ENCODE measurements at regions not wholly inside any gene's neighbourhood (a gene's known extent, or its start where the extent isn't known, plus 50 kb on each side); places are given as distances from the start of the nearest gene placed in this dataset.

GRCh38 chr4:152156442-152156841 is 379.4 kb downstream of the FBXW7 start:
- peaks cover 0 to 2% (median 0%) of the 10 kb centered on the region in 5 experiments for H3K27me3 ChIP-seq (replicated peaks in 2 of 5; ENCODE audit: control insufficient read depth in 4 of 5, insufficient read depth in 5 of 5, low read length in 4 of 5)
- POLR2A ChIA-PET = no interaction called here
- WGBS (ENCODE audit: insufficient coverage) = 97% methylated on average over 6 of the region's 6 CpGs

DNA sequence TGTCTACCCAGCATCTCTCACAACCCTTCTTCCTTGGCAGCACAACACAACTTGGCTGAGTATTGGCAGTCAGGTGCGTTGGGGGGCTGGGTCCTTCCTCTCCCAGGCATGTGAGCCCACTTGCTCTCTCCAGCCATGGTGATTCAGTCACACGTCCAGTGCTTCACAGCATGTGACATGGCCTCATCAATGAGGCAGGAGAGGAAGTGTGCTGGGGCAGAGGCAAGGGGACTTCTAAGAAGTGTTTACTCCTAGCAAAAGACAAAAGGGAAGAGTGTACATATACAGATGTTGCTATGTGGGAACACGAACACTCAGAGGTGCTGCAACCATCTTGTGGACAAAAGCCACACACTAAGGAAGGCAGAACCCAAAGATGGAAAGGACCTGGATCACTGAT is 380.8 kb downstream of the FBXW7 start:
- WGBS (ENCODE audit: insufficient coverage) = 81% methylated on average over 3 of the region's 3 CpGs
- Histone ChIP-seq H3K4me3 (ENCODE audit: control insufficient read depth in 1 of 7, extremely low read depth in 1 of 7, insufficient read depth in 4 of 7, low read depth in 2 of 7, low read length in 6 of 7) (no peak overlapping the region), H3K27me3 (replicated peaks in 2 of 5; ENCODE audit: control insufficient read depth in 4 of 5, insufficient read depth in 5 of 5, low read length in 4 of 5) (peaks cover 0 to 3% (median 0%) of the 10 kb centered on the region in 5 experiments), H3K27ac (ENCODE audit: insufficient read depth in 1 of 2, low read depth in 1 of 2, low read length in 2 of 2, poor library complexity in 1 of 2, severe bottlenecking in 2 of 2) (no peak overlapping the region), H3K9me3 (ENCODE audit: control extremely low read depth in 1 of 5, control insufficient read depth in 4 of 5, insufficient read depth in 2 of 5, low read depth in 1 of 5, low read length in 4 of 5) (no peaks in the 10 kb centered on the region), H3K4me1 (ENCODE audit: control extremely low read depth in 1 of 4, control insufficient read depth in 4 of 4, insufficient read depth in 4 of 4, low read length in 3 of 4) (no peaks in the 10 kb centered on the region), H3K36me3 (ENCODE audit: control insufficient read depth in 4 of 4, insufficient read depth in 4 of 4, low read length in 3 of 4) (no peaks in the 10 kb centered on the region)
- POLR2A ChIA-PET = interaction anchor here (0.6 kb wide), 1 partner anchor 28 kb away, joined by 3 read pairs; no protein-coding TSS in a partner anchor
- no peak for DNase-seq
- CTCF ChIA-PET = no interaction called here

More at GRCh38 chr4:152156442-152156841, 379.4 kb downstream of the FBXW7 start:
- CTCF ChIA-PET = no interaction called here
- H3K9me3 ChIP-seq (ENCODE audit: control extremely low read depth in 1 of 5, control insufficient read depth in 4 of 5, insufficient read depth in 2 of 5, low read depth in 1 of 5, low read length in 4 of 5) = no peaks in the 10 kb centered on the region
- no peaks in the 10 kb centered on the region for H3K4me1 ChIP-seq (ENCODE audit: control extremely low read depth in 1 of 4, control insufficient read depth in 4 of 4, insufficient read depth in 4 of 4, low read length in 3 of 4)
- no peak overlapping the region for H3K27ac ChIP-seq (ENCODE audit: insufficient read depth in 1 of 2, low read depth in 1 of 2, low read length in 2 of 2, poor library complexity in 1 of 2, severe bottlenecking in 2 of 2)
- H3K4me3 ChIP-seq (ENCODE audit: control insufficient read depth in 1 of 7, extremely low read depth in 1 of 7, insufficient read depth in 4 of 7, low read depth in 2 of 7, low read length in 6 of 7) = no peak overlapping the region
- no peak for DNase-seq
- H3K36me3 ChIP-seq (ENCODE audit: control insufficient read depth in 4 of 4, insufficient read depth in 4 of 4, low read length in 3 of 4) = no peaks in the 10 kb centered on the region

- H3K27ac ChIP-seq (ENCODE audit: insufficient read depth in 1 of 2, low read depth in 1 of 2, low read length in 2 of 2, poor library complexity in 1 of 2, severe bottlenecking in 2 of 2) = no peak overlapping the region
- H3K27me3 ChIP-seq (replicated peaks in 2 of 5; ENCODE audit: control insufficient read depth in 4 of 5, insufficient read depth in 5 of 5, low read length in 4 of 5) = peaks cover 0 to 3% (median 0%) of the 10 kb centered on the region in 5 experiments
- no CpG with 5 or more reads among the region's 2 CpGs for WGBS (ENCODE audit: insufficient coverage)
- no peaks in the 10 kb centered on the region for H3K36me3 ChIP-seq (ENCODE audit: control insufficient read depth in 4 of 4, insufficient read depth in 4 of 4, low read length in 3 of 4)
- CTCF ChIA-PET = no interaction called here
- no peak overlapping the region for H3K4me3 ChIP-seq (ENCODE audit: control insufficient read depth in 1 of 7, extremely low read depth in 1 of 7, insufficient read depth in 4 of 7, low read depth in 2 of 7, low read length in 6 of 7)
- no peaks in the 10 kb centered on the region for H3K9me3 ChIP-seq (ENCODE audit: control extremely low read depth in 1 of 5, control insufficient read depth in 4 of 5, insufficient read depth in 2 of 5, low read depth in 1 of 5, low read length in 4 of 5)
- POLR2A ChIA-PET = interaction anchor here (0.6 kb wide), 1 partner anchor 29 kb away, joined by 3 read pairs; no protein-coding TSS in a partner anchor
- no peak for DNase-seq
- H3K4me1 ChIP-seq (ENCODE audit: control extremely low read depth in 1 of 4, control insufficient read depth in 4 of 4, insufficient read depth in 4 of 4, low read length in 3 of 4) = no peaks in the 10 kb centered on the region
Observed at GRCh38 chr4:152154433-152154832, 381.5 kb downstream of the FBXW7 start.

- Histone ChIP-seq H3K27ac (ENCODE audit: insufficient read depth in 1 of 2, low read depth in 1 of 2, low read length in 2 of 2, poor library complexity in 1 of 2, severe bottlenecking in 2 of 2) (no peak overlapping the region), H3K9me3 (ENCODE audit: control extremely low read depth in 1 of 5, control insufficient read depth in 4 of 5, insufficient read depth in 2 of 5, low read depth in 1 of 5, low read length in 4 of 5) (no peaks in the 10 kb centered on the region), H3K27me3 (replicated peaks in 2 of 5; ENCODE audit: control insufficient read depth in 4 of 5, insufficient read depth in 5 of 5, low read length in 4 of 5) (peaks cover 0 to 3% (median 0%) of the 10 kb centered on the region in 5 experiments), H3K4me3 (ENCODE audit: control insufficient read depth in 1 of 7, extremely low read depth in 1 of 7, insufficient read depth in 4 of 7, low read depth in 2 of 7, low read length in 6 of 7) (no peak overlapping the region), H3K36me3 (ENCODE audit: control insufficient read depth in 4 of 4, insufficient read depth in 4 of 4, low read length in 3 of 4) (no peaks in the 10 kb centered on the region), H3K4me1 (ENCODE audit: control extremely low read depth in 1 of 4, control insufficient read depth in 4 of 4, insufficient read depth in 4 of 4, low read length in 3 of 4) (no peaks in the 10 kb centered on the region)
- CTCF ChIA-PET = no interaction called here
- WGBS (ENCODE audit: insufficient coverage) = 93% methylated on average over 8 of the region's 8 CpGs
- no peak for DNase-seq
- POLR2A ChIA-PET = no interaction called here
Observed at GRCh38 chr4:152153476-152154270, 382.2 kb downstream of the FBXW7 start.

DNA sequence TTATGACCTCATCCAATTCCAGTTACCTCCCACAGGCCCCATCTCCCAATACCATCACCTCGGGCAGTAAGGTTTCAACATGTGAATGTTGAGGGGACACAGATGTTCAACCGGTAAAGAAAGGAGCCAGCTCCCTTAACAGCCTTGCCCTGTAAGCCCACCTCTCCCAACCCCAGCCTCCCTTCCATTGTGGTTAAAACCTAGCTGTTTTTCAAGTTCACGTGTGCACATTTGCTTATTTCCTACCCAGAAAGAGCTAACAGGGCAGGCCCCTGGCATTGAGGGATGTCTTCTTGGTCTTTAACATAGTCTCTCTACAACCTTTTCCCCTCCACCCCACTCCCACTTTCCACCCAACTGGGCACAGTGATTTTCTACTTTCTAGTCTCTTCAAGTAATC is 385.7 kb downstream of the FBXW7 start:
- Histone ChIP-seq H3K4me1 (ENCODE audit: control extremely low read depth in 1 of 4, control insufficient read depth in 4 of 4, insufficient read depth in 4 of 4, low read length in 3 of 4) (no peaks in the 10 kb centered on the region), H3K36me3 (ENCODE audit: control insufficient read depth in 4 of 4, insufficient read depth in 4 of 4, low read length in 3 of 4) (no peaks in the 10 kb centered on the region), H3K27ac (ENCODE audit: insufficient read depth in 1 of 2, low read depth in 1 of 2, low read length in 2 of 2, poor library complexity in 1 of 2, severe bottlenecking in 2 of 2) (no peak overlapping the region), H3K9me3 (ENCODE audit: control extremely low read depth in 1 of 5, control insufficient read depth in 4 of 5, insufficient read depth in 2 of 5, low read depth in 1 of 5, low read length in 4 of 5) (peaks cover 0 to 14% (median 7%) of the 10 kb centered on the region in 5 experiments), H3K4me3 (ENCODE audit: control insufficient read depth in 1 of 7, extremely low read depth in 1 of 7, insufficient read depth in 4 of 7, low read depth in 2 of 7, low read length in 6 of 7) (no peak overlapping the region), H3K27me3 (replicated peaks in 2 of 5; ENCODE audit: control insufficient read depth in 4 of 5, insufficient read depth in 5 of 5, low read length in 4 of 5) (peaks cover 0 to 5% (median 0%) of the 10 kb centered on the region in 5 experiments)
- 100% methylated on average over 1 of the region's 3 CpGs for WGBS (ENCODE audit: insufficient coverage)
- CTCF ChIA-PET = interaction anchor here (1.4 kb wide), 1 partner anchor 11 kb away, joined by 3 read pairs; no protein-coding TSS in a partner anchor
- DNase-seq = no peak
- POLR2A ChIA-PET = interaction anchor here (0.6 kb wide), 1 partner anchor 112 kb away, joined by 3 read pairs; no protein-coding TSS in a partner anchor

- no peak overlapping the region for H3K4me3 ChIP-seq (ENCODE audit: control insufficient read depth in 1 of 7, extremely low read depth in 1 of 7, insufficient read depth in 4 of 7, low read depth in 2 of 7, low read length in 6 of 7)
- peaks cover 0 to 17% (median 10%) of the 10 kb centered on the region in 5 experiments for H3K9me3 ChIP-seq (ENCODE audit: control extremely low read depth in 1 of 5, control insufficient read depth in 4 of 5, insufficient read depth in 2 of 5, low read depth in 1 of 5, low read length in 4 of 5)
- no peaks in the 10 kb centered on the region for H3K4me1 ChIP-seq (ENCODE audit: control extremely low read depth in 1 of 4, control insufficient read depth in 4 of 4, insufficient read depth in 4 of 4, low read length in 3 of 4)
- no peaks in the 10 kb centered on the region for H3K36me3 ChIP-seq (ENCODE audit: control insufficient read depth in 4 of 4, insufficient read depth in 4 of 4, low read length in 3 of 4)
- no peak for DNase-seq
- no peak overlapping the region for H3K27ac ChIP-seq (ENCODE audit: insufficient read depth in 1 of 2, low read depth in 1 of 2, low read length in 2 of 2, poor library complexity in 1 of 2, severe bottlenecking in 2 of 2)
- ChIA-PET CTCF (interaction anchor here (1.4 kb wide), 1 partner anchor 11 kb away, joined by 3 read pairs; no protein-coding TSS in a partner anchor), POLR2A (interaction anchor here (0.6 kb wide), 1 partner anchor 112 kb away, joined by 3 read pairs; no protein-coding TSS in a partner anchor)
- H3K27me3 ChIP-seq (replicated peaks in 2 of 5; ENCODE audit: control insufficient read depth in 4 of 5, insufficient read depth in 5 of 5, low read length in 4 of 5) = peaks cover 0 to 5% (median 0%) of the 10 kb centered on the region in 5 experiments
- 75% methylated on average over 2 of the region's 3 CpGs for WGBS (ENCODE audit: insufficient coverage)
Observed at GRCh38 chr4:152149745-152150144, 386.1 kb downstream of the FBXW7 start.

DNA sequence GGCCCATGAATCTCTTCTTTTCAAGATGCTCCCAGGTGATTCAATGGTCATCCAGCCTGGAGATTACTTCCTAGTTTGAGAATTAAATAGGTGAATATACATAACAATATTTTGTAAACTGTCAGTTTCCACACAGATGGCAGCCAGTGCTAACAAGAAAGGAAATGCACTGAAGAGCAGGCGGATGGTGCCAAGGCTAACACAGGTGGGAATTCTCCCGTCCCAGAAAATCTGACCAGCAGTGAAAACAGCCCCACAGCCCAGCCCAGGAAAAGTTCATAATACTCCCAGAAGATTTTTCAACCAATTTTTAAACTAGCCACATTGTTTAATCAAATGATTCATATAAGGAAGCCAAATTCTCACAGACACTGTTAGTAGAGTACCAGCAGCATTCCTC is 387.2 kb upstream of the GATB start:
- 94% methylated on average over 2 of the region's 2 CpGs for WGBS (ENCODE audit: insufficient coverage)
- Histone ChIP-seq H3K27me3 (replicated peaks in 2 of 5; ENCODE audit: control insufficient read depth in 4 of 5, insufficient read depth in 5 of 5, low read length in 4 of 5) (peaks cover 0 to 5% (median 0%) of the 10 kb centered on the region in 5 experiments), H3K4me3 (ENCODE audit: control insufficient read depth in 1 of 7, extremely low read depth in 1 of 7, insufficient read depth in 4 of 7, low read depth in 2 of 7, low read length in 6 of 7) (no peak overlapping the region), H3K9me3 (ENCODE audit: control extremely low read depth in 1 of 5, control insufficient read depth in 4 of 5, insufficient read depth in 2 of 5, low read depth in 1 of 5, low read length in 4 of 5) (peaks cover 0 to 22% (median 14%) of the 10 kb centered on the region in 5 experiments), H3K27ac (ENCODE audit: insufficient read depth in 1 of 2, low read depth in 1 of 2, low read length in 2 of 2, poor library complexity in 1 of 2, severe bottlenecking in 2 of 2) (no peak overlapping the region), H3K36me3 (ENCODE audit: control insufficient read depth in 4 of 4, insufficient read depth in 4 of 4, low read length in 3 of 4) (no peaks in the 10 kb centered on the region), H3K4me1 (ENCODE audit: control extremely low read depth in 1 of 4, control insufficient read depth in 4 of 4, insufficient read depth in 4 of 4, low read length in 3 of 4) (no peaks in the 10 kb centered on the region)
- POLR2A ChIA-PET = no interaction called here
- CTCF ChIA-PET = no interaction called here
- DNase-seq = no peak
